CD4-positive, CD25-positive, alpha-beta regulatory T cell (primary cell): ENCODE measurements at regions not wholly inside any gene's neighbourhood (a gene's known extent, or its start where the extent isn't known, plus 50 kb on each side); places are given as distances from the start of the nearest gene placed in this dataset.

Experiments used
- ATAC-seq, 2 donors: fragments of 150-1000 bp; cut with Tn5 transposase; one replicate each; pipeline ENCODE4 v1.10.0; 2021; ENCODE audit warnings: low read depth in 2 of 2, moderate number of reproducible peaks in 2 of 2, moderate library complexity in 1 of 2
- DNase-seq, 3 donors: peaks; one replicate each; pipeline versions ENCODE4 v3.0.0 to v3.0.0-alpha.2; 2012 to 2022; ENCODE audit warnings: mixed read lengths in 1 of 3
- H3K27ac ChIP-seq: one replicate; pipeline ENCODE4 v1.7.0; 2013; ENCODE audit warnings: mild to moderate bottlenecking, low read length; ENCODE audit not compliant: insufficient read depth, poor library complexity, severe bottlenecking
- H3K27me3 ChIP-seq: one replicate; pipeline ENCODE4 v1.7.0; 2013; ENCODE audit warnings: low read length; ENCODE audit not compliant: control insufficient read depth, insufficient read depth
- H3K36me3 ChIP-seq: one replicate; pipeline ENCODE4 v1.7.0; 2013; ENCODE audit warnings: mild to moderate bottlenecking, low read length, moderate library complexity; ENCODE audit not compliant: control insufficient read depth, insufficient read depth
- H3K4me1 ChIP-seq: 2 replicates; pipeline ENCODE4 v1.7.0; 2013; ENCODE audit warnings: mild to moderate bottlenecking, low read length; ENCODE audit not compliant: insufficient read depth, control insufficient read depth, poor library complexity, severe bottlenecking
- H3K4me3 ChIP-seq: one replicate; pipeline ENCODE4 v1.7.0; 2013; ENCODE audit warnings: low read depth, mild to moderate bottlenecking, low read length, moderate library complexity
- H3K9me3 ChIP-seq, 2 experiments: 1 replicate in 1 of 2; 2 replicates in 1 of 2; pipeline ENCODE4 v1.7.0; 2013; ENCODE audit warnings: low read length in 2 of 2, mild to moderate bottlenecking in 1 of 2, moderate library complexity in 1 of 2; ENCODE audit not compliant: control insufficient read depth in 2 of 2
- H3K27ac Mint-ChIP-seq, 3 donors: one replicate each; pipeline ENCODE4 v1.8.0; 2020 to 2022; ENCODE audit warnings: mild to moderate bottlenecking in 3 of 3, mixed read lengths in 3 of 3, moderate library complexity in 2 of 3
- H3K27me3 Mint-ChIP-seq: one replicate; pipeline ENCODE4 v1.8.0; 2022; ENCODE audit warnings: mild to moderate bottlenecking, mixed read lengths
- H3K36me3 Mint-ChIP-seq: one replicate; pipeline ENCODE4 v1.8.0; 2020; ENCODE audit warnings: mixed read lengths
- H3K4me1 Mint-ChIP-seq, 4 donors: one replicate each; pipeline ENCODE4 v1.8.0; 2020 to 2022; ENCODE audit warnings: mixed read lengths in 4 of 4, mild to moderate bottlenecking in 1 of 4
- H3K4me3 Mint-ChIP-seq, 4 donors: one replicate each; pipeline ENCODE4 v1.8.0; 2020 to 2022; ENCODE audit warnings: mild to moderate bottlenecking in 4 of 4, mixed read lengths in 4 of 4, moderate library complexity in 3 of 4
- H3K9me3 Mint-ChIP-seq, 7 donors: one replicate each; pipeline ENCODE4 v1.8.0; 2020 to 2022; ENCODE audit warnings: mixed read lengths in 7 of 7, mild to moderate bottlenecking in 3 of 7, moderate library complexity in 2 of 7

GRCh38 chr10:84825330-84825729, 496.9 kb downstream of the CCSER2 start:
- no peaks in the 10 kb centered on the region for H3K27me3 ChIP-seq
- no peak for ATAC-seq
- H3K4me1 ChIP-seq: no peaks in the 10 kb centered on the region
- H3K36me3 Mint-ChIP-seq: no peaks in the 10 kb centered on the region
- H3K27me3 Mint-ChIP-seq: no peaks in the 10 kb centered on the region
- no peak overlapping the region for H3K4me3 Mint-ChIP-seq
- no peak overlapping the region for H3K4me3 ChIP-seq
- H3K36me3 ChIP-seq: no peaks in the 10 kb centered on the region
- H3K9me3 Mint-ChIP-seq: peaks cover 0 to 4% (median 0%) of the 10 kb centered on the region in 7 donors
- no peaks in the 10 kb centered on the region for H3K9me3 ChIP-seq
- H3K27ac ChIP-seq: no peak overlapping the region
- DNase-seq: no peak
- no peak overlapping the region for H3K27ac Mint-ChIP-seq
- no peaks in the 10 kb centered on the region for H3K4me1 Mint-ChIP-seq

GRCh38 chr10:84826704-84827103, 498.3 kb downstream of the CCSER2 start:
- no peaks in the 10 kb centered on the region for H3K4me1 Mint-ChIP-seq
- Histone ChIP-seq H3K4me3 (no peak overlapping the region), H3K4me1 (no peaks in the 10 kb centered on the region), H3K9me3 (no peaks in the 10 kb centered on the region), H3K27ac (no peak overlapping the region), H3K36me3 (no peaks in the 10 kb centered on the region), H3K27me3 (no peaks in the 10 kb centered on the region)
- peaks cover 0 to 2% (median 0%) of the 10 kb centered on the region in 7 donors for H3K9me3 Mint-ChIP-seq
- H3K27ac Mint-ChIP-seq: no peak overlapping the region
- no peaks in the 10 kb centered on the region for H3K36me3 Mint-ChIP-seq
- peaks cover 4% of the 10 kb centered on the region for H3K27me3 Mint-ChIP-seq
- no peak for ATAC-seq
- DNase-seq: no peak
- H3K4me3 Mint-ChIP-seq: no peak overlapping the region

GRCh38 chr10:84829131-84829530, 500.7 kb downstream of the CCSER2 start:
- Histone ChIP-seq H3K4me1 (no peaks in the 10 kb centered on the region), H3K4me3 (no peak overlapping the region), H3K27me3 (no peaks in the 10 kb centered on the region), H3K27ac (no peak overlapping the region), H3K9me3 (no peaks in the 10 kb centered on the region), H3K36me3 (no peaks in the 10 kb centered on the region)
- no peak for DNase-seq
- Mint-ChIP-seq H3K4me1 (no peaks in the 10 kb centered on the region), H3K27me3 (peaks cover 4% of the 10 kb centered on the region), H3K27ac (no peak overlapping the region), H3K9me3 (peaks cover 0 to 1% (median 0%) of the 10 kb centered on the region in 7 donors), H3K36me3 (no peaks in the 10 kb centered on the region), H3K4me3 (no peak overlapping the region)
- no peak for ATAC-seq

- Histone ChIP-seq H3K4me3 (no peak overlapping the region), H3K36me3 (no peaks in the 10 kb centered on the region), H3K27me3 (no peaks in the 10 kb centered on the region), H3K9me3 (no peaks in the 10 kb centered on the region), H3K4me1 (no peaks in the 10 kb centered on the region), H3K27ac (no peak overlapping the region)
- H3K9me3 Mint-ChIP-seq: peaks cover 0 to 2% (median 0%) of the 10 kb centered on the region in 7 donors
- no peak for ATAC-seq
- no peak for DNase-seq
- H3K27me3 Mint-ChIP-seq: no peaks in the 10 kb centered on the region
- H3K4me3 Mint-ChIP-seq: no peak overlapping the region
- no peaks in the 10 kb centered on the region for H3K36me3 Mint-ChIP-seq
- H3K4me1 Mint-ChIP-seq: no peaks in the 10 kb centered on the region
- H3K27ac Mint-ChIP-seq: no peak overlapping the region
Observed at GRCh38 chr10:84837041-84837812, 508.8 kb downstream of the CCSER2 start.

- Mint-ChIP-seq H3K36me3 (no peaks in the 10 kb centered on the region), H3K4me1 (no peaks in the 10 kb centered on the region), H3K27ac (no peak overlapping the region), H3K9me3 (peaks cover 0 to 2% (median 0%) of the 10 kb centered on the region in 7 donors), H3K4me3 (no peak overlapping the region), H3K27me3 (no peaks in the 10 kb centered on the region)
- no peaks in the 10 kb centered on the region for H3K9me3 ChIP-seq
- H3K4me3 ChIP-seq: no peak overlapping the region
- H3K4me1 ChIP-seq: no peaks in the 10 kb centered on the region
- H3K27ac ChIP-seq: no peak overlapping the region
- no peaks in the 10 kb centered on the region for H3K27me3 ChIP-seq
- no peak for ATAC-seq
- no peak for DNase-seq
- no peaks in the 10 kb centered on the region for H3K36me3 ChIP-seq
Observed at GRCh38 chr10:84837877-84838276, 509.5 kb downstream of the CCSER2 start.

- DNase-seq (no peak), ATAC-seq (no peak)
- H3K27ac ChIP-seq: no peak overlapping the region
- H3K4me1 ChIP-seq: no peaks in the 10 kb centered on the region
- no peak overlapping the region for H3K27ac Mint-ChIP-seq
- H3K27me3 ChIP-seq: no peaks in the 10 kb centered on the region
- H3K9me3 Mint-ChIP-seq: peaks cover 0 to 6% (median 0%) of the 10 kb centered on the region in 7 donors
- H3K36me3 ChIP-seq: no peaks in the 10 kb centered on the region
- no peaks in the 10 kb centered on the region for H3K27me3 Mint-ChIP-seq
- H3K36me3 Mint-ChIP-seq: no peaks in the 10 kb centered on the region
- no peaks in the 10 kb centered on the region for H3K9me3 ChIP-seq
- H3K4me3 Mint-ChIP-seq: no peak overlapping the region
- H3K4me3 ChIP-seq: no peak overlapping the region
- H3K4me1 Mint-ChIP-seq: no peaks in the 10 kb centered on the region
Observed at GRCh38 chr10:84838851-84839250, 510.5 kb downstream of the CCSER2 start.

GRCh38 chr10:84842593-84842992, 514.2 kb downstream of the CCSER2 start:
- H3K27ac ChIP-seq: no peak overlapping the region
- Mint-ChIP-seq H3K27ac (no peak overlapping the region), H3K36me3 (no peaks in the 10 kb centered on the region), H3K27me3 (no peaks in the 10 kb centered on the region), H3K9me3 (peaks cover 0 to 6% (median 0%) of the 10 kb centered on the region in 7 donors), H3K4me3 (no peak overlapping the region), H3K4me1 (no peaks in the 10 kb centered on the region)
- DNase-seq: no peak
- ATAC-seq: no peak
- no peak overlapping the region for H3K4me3 ChIP-seq
- no peaks in the 10 kb centered on the region for H3K27me3 ChIP-seq
- no peaks in the 10 kb centered on the region for H3K4me1 ChIP-seq
- H3K36me3 ChIP-seq: no peaks in the 10 kb centered on the region
- H3K9me3 ChIP-seq: no peaks in the 10 kb centered on the region

- ATAC-seq (no peak), DNase-seq (no peak)
- Histone ChIP-seq H3K27ac (no peak overlapping the region), H3K4me1 (no peaks in the 10 kb centered on the region), H3K36me3 (no peaks in the 10 kb centered on the region), H3K9me3 (no peaks in the 10 kb centered on the region), H3K4me3 (no peak overlapping the region), H3K27me3 (no peaks in the 10 kb centered on the region)
- no peaks in the 10 kb centered on the region for H3K4me1 Mint-ChIP-seq
- H3K4me3 Mint-ChIP-seq: no peak overlapping the region
- H3K27ac Mint-ChIP-seq: no peak overlapping the region
- H3K9me3 Mint-ChIP-seq: peaks cover 0 to 6% (median 0%) of the 10 kb centered on the region in 7 donors
- no peaks in the 10 kb centered on the region for H3K27me3 Mint-ChIP-seq
- H3K36me3 Mint-ChIP-seq: no peaks in the 10 kb centered on the region
Observed at GRCh38 chr10:84844461-84844860, 516.1 kb downstream of the CCSER2 start.
